NCI-H510A treated with DMSO at 0.1 percent for 48 hours (cell line): ENCODE measurements at regions not wholly inside any gene's neighbourhood (a gene's known extent, or its start where the extent isn't known, plus 50 kb on each side); places are given as distances from the start of the nearest gene placed in this dataset.
"Not testable (repeated sequence)": the region's sequence is repeated elsewhere in the genome, so short reads cannot be mapped to it uniquely, and the experiment has no call there.

Experiments used
- DNase-seq: peaks from one replicate; lab custom pipeline; 2025; lab: John Stamatoyannopoulos, UW

- no peak for DNase-seq
Observed at GRCh38 chr15:79492065-79492464, 59.9 kb downstream of the MINAR1 start.

- DNase-seq: no peak
Observed at GRCh38 chr15:79494384-79494909, 62.3 kb downstream of the MINAR1 start.

- no peak for DNase-seq
Observed at GRCh38 chr15:79494963-79495755, 63.0 kb downstream of the MINAR1 start.

- DNase-seq: no peak
Observed at GRCh38 chr15:79495775-79496174, 63.6 kb downstream of the MINAR1 start.

- no peak for DNase-seq
Observed at GRCh38 chr15:79496838-79497237, 64.7 kb downstream of the MINAR1 start.

- no peak for DNase-seq
Observed at GRCh38 chr15:79501086-79501485, 69.0 kb downstream of the MINAR1 start.

- no peak for DNase-seq
Observed at GRCh38 chr15:79505956-79506355, 73.8 kb downstream of the MINAR1 start.

GRCh38 chr15:79512844-79513243, 80.7 kb downstream of the MINAR1 start:
- not testable (repeated sequence) for DNase-seq

GRCh38 chr15:79513417-79513816, 81.3 kb downstream of the MINAR1 start:
- DNase-seq: no peak

- DNase-seq: no peak
Observed at GRCh38 chr15:79513940-79514339, 81.8 kb downstream of the MINAR1 start.

- no peak for DNase-seq
Observed at GRCh38 chr15:79515300-79516027, 83.3 kb downstream of the MINAR1 start.

GRCh38 chr15:79516155-79516554, 84.0 kb downstream of the MINAR1 start:
- no peak for DNase-seq

GRCh38 chr15:79516646-79517045, 84.5 kb downstream of the MINAR1 start:
- DNase-seq: no peak

- DNase-seq: no peak
Observed at GRCh38 chr15:79519628-79520027, 87.5 kb downstream of the MINAR1 start.

GRCh38 chr15:79520654-79521053, 88.5 kb downstream of the MINAR1 start:
- no peak for DNase-seq

GRCh38 chr15:79522656-79523055, 90.5 kb downstream of the MINAR1 start:
- DNase-seq: no peak

- no peak for DNase-seq
Observed at GRCh38 chr15:79523266-79523665, 91.1 kb downstream of the MINAR1 start.

- no peak for DNase-seq
Observed at GRCh38 chr15:79524531-79524930, 92.4 kb downstream of the MINAR1 start.

GRCh38 chr15:79526376-79526775, 94.2 kb downstream of the MINAR1 start:
- DNase-seq: no peak

GRCh38 chr15:79527821-79528220, 95.7 kb downstream of the MINAR1 start:
- no peak for DNase-seq

- no peak for DNase-seq
Observed at GRCh38 chr15:79529157-79529785, 97.1 kb downstream of the MINAR1 start.

GRCh38 chr15:79535536-79535935, 103.4 kb downstream of the MINAR1 start:
- no peak for DNase-seq

- DNase-seq: no peak
Observed at GRCh38 chr15:79538527-79538926, 106.4 kb downstream of the MINAR1 start.
